ENCODE measurements at regions not wholly inside any gene's neighbourhood (a gene's known extent, or its start where the extent isn't known, plus 50 kb on each side); places are given as distances from the start of the nearest gene placed in this dataset.

- no peak for DNase-seq
Observed at GRCh38 chr1:22387919-22388580, 63.6 kb upstream of the ZBTB40 start.

- no peak for DNase-seq
Observed at GRCh38 chr1:22388671-22389450, 62.8 kb upstream of the ZBTB40 start.

- no peak for DNase-seq
Observed at GRCh38 chr1:22393587-22393986, 58.1 kb upstream of the ZBTB40 start.

- DNase-seq = no peak
Observed at GRCh38 chr1:22398656-22399420, 52.8 kb upstream of the ZBTB40 start.

- DNase-seq = no peak
Observed at GRCh38 chr1:22399421-22400091, 52.1 kb upstream of the ZBTB40 start.
